ENCODE measurements at regions not wholly inside any gene's neighbourhood (a gene's known extent, or its start where the extent isn't known, plus 50 kb on each side); places are given as distances from the start of the nearest gene placed in this dataset.

- Histone ChIP-seq H2AK5ac (ENCODE audit: insufficient read length, low read length) (no peak overlapping the region), H3K79me1 (ENCODE audit: insufficient read depth, low read depth, low read length, poor library complexity, severe bottlenecking) (no peaks in the 10 kb centered on the region), H4K20me1 (ENCODE audit: control insufficient read depth, insufficient read depth, insufficient read length) (no peaks in the 10 kb centered on the region), H4K91ac (ENCODE audit: insufficient read length, low read depth, low read length) (no peak overlapping the region), H3K27ac (ENCODE audit: insufficient read length, low read depth, low read length) (no peak overlapping the region), H2BK15ac (ENCODE audit: low read depth, low read length) (no peak overlapping the region), H3K9me3 (ENCODE audit: control insufficient read depth, low read depth, low read length) (no peaks in the 10 kb centered on the region), H3T11ph (ENCODE audit: low read length) (no peak overlapping the region), H2BK5ac (ENCODE audit: insufficient read length, low read length) (no peak overlapping the region), H3K9ac (ENCODE audit: extremely low read depth, insufficient read length, low read length) (no peak overlapping the region), H3K79me2 (ENCODE audit: insufficient read depth, low read length) (no peaks in the 10 kb centered on the region), H3K4ac (ENCODE audit: low read depth, low read length) (no peak overlapping the region), H4K5ac (ENCODE audit: insufficient read length, low read depth, low read length) (no peak overlapping the region), H3K23ac (ENCODE audit: insufficient read length, low read depth, low read length) (no peak overlapping the region), H3K56ac (ENCODE audit: insufficient read length, low read depth, low read length) (no peak overlapping the region), H3K14ac (ENCODE audit: insufficient read depth, low read length) (no peak overlapping the region), H2BK12ac (ENCODE audit: insufficient read length, low read depth, low read length) (no peak overlapping the region), H4K8ac (replicated peaks; ENCODE audit: insufficient read length, low read depth, low read length) (no peak overlapping the region), H2BK120ac (ENCODE audit: low read depth, low read length, poor library complexity, severe bottlenecking) (no peak overlapping the region), H3K23me2 (ENCODE audit: insufficient read length, low read depth, low read length, poor library complexity, severe bottlenecking) (no peaks in the 10 kb centered on the region), H3K18ac (ENCODE audit: insufficient read length, low read depth, low read length) (no peak overlapping the region), H3K27me3 (ENCODE audit: insufficient read depth, low read length) (no peaks in the 10 kb centered on the region), H2BK20ac (ENCODE audit: low read depth, low read length, poor library complexity, severe bottlenecking) (no peak overlapping the region), H3K4me1 (ENCODE audit: insufficient read depth, low read length) (peaks cover 2% of the 10 kb centered on the region; the same call in 1 of the 2 replicates), H2AFZ (ENCODE audit: low read length) (no peak overlapping the region), H3K4me2 (ENCODE audit: insufficient read depth, insufficient read length, low read length) (no peak overlapping the region)
- Mint-ChIP-seq H3K9me3 (no peaks in the 10 kb centered on the region), H3K4me3 (no peak overlapping the region), H3K27me3 (ENCODE audit: low read depth) (peaks cover 3% of the 10 kb centered on the region), H3K4me1 (peaks cover 4 to 5% of the 10 kb centered on the region in 2 experiments), H3K27ac (no peak overlapping the region; a peak in 1 of 7 replicates), H3K36me3 (ENCODE audit: insufficient read depth in 1 of 3, low read depth in 3 of 3) (no peaks in the 10 kb centered on the region)
- WGBS (ENCODE audit: extremely low coverage, insufficient read length, low lambda C conversion rate) = no CpG with 5 or more reads among the region's 3 CpGs
- no peak for TF ChIP-seq CTCF (conservative IDR thresholded peaks at IDR 0.05)
- DNase-seq = no peak
Measured at GRCh38 chr10:109386921-109387320, 536.4 kb downstream of the XPNPEP1 start.

Measured in H9 (cell line).